ENCODE measurements at regions not wholly inside any gene's neighbourhood (a gene's known extent, or its start where the extent isn't known, plus 50 kb on each side); places are given as distances from the start of the nearest gene placed in this dataset.

DNA sequence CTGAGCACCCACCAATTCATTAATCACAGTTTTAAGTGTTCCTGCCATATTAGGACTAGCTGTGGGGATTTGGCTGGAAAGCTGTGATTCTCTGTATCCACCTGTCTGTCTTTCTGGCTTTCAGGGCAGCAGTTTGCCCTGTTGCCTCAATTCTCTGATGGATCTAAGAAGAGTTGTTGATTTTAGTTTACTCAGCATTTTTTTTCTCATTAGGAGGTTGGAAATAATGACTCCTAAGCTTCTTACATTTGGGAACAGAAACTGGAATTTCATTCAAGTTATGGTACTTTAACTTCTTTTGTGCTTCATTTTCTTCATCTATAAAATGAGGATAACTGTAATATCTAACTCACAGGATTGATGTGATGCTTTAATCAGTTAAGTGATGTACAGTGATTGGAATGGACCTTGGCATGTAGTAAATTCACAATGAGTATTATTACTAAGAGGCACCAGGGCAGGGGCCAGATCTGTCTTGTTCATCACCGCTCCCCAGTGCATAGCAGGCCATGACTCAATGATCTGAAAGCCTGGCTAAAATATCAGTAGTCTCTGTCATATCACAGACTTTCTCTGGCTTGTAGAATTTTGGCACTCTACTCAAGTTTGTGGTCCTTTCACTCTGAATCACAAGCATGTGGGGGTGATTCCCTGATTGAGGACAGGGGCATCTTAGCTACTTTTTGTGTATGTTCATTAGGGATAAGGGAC is 51.4 kb upstream of the GREM2 start:
- TF ChIP-seq CTCF (conservative IDR thresholded peaks at IDR 0.05 in 1 of 2, IDR thresholded peaks at IDR 0.05 in 1 of 2; ENCODE audit: low read depth in 1 of 2, low read length in 2 of 2) (no peak), EZH2 (IDR thresholded peaks at IDR 0.05; ENCODE audit: low read length, missing control alignments) (no peak)

Data from fibroblast of lung (primary cell).